HG03378 (cell line): ENCODE measurements at regions not wholly inside any gene's neighbourhood (a gene's known extent, or its start where the extent isn't known, plus 50 kb on each side); places are given as distances from the start of the nearest gene placed in this dataset.
"Not testable (repeated sequence)": the region's sequence is repeated elsewhere in the genome, so short reads cannot be mapped to it uniquely, and the experiment has no call there.

ENCODE experiments used
- ATAC-seq: cut with Tn5 transposase; IDR thresholded peaks from one replicate; pipeline ENCODE4 v1.9.1; 2021; ENCODE audit warnings: mild to moderate bottlenecking, moderate library complexity; ENCODE audit not compliant: unreplicated experiment

GRCh38 chr14:86217523-86217922 lies 687.6 kb downstream of the FLRT2 start:
- ATAC-seq = no peak

- no peak for ATAC-seq
These were observed 673.9 kb downstream of the FLRT2 start for GRCh38 chr14:86203843-86204242.

- no peak for ATAC-seq
These were observed 666.5 kb downstream of the FLRT2 start for GRCh38 chr14:86196471-86196870.

GRCh38 chr14:86193756-86194155 lies 663.8 kb downstream of the FLRT2 start:
- ATAC-seq = no peak

- no peak for ATAC-seq
These were observed 650.0 kb downstream of the FLRT2 start for GRCh38 chr14:86179980-86180379.

- ATAC-seq = no peak
These were observed 638.4 kb downstream of the FLRT2 start for GRCh38 chr14:86168371-86168770.

- ATAC-seq = no peak
These were observed 636.6 kb downstream of the FLRT2 start for GRCh38 chr14:86166541-86166940.

- ATAC-seq = no peak
These were observed 623.5 kb downstream of the FLRT2 start for GRCh38 chr14:86153480-86153879.

GRCh38 chr14:86143248-86143647 lies 613.3 kb downstream of the FLRT2 start:
- no peak for ATAC-seq

- no peak for ATAC-seq
These were observed 612.0 kb downstream of the FLRT2 start for GRCh38 chr14:86141966-86142365.

- no peak for ATAC-seq
These were observed 599.5 kb downstream of the FLRT2 start for GRCh38 chr14:86129426-86129825.

GRCh38 chr14:86124328-86124727 lies 594.4 kb downstream of the FLRT2 start:
- no peak for ATAC-seq

GRCh38 chr14:86115972-86116371 lies 586.0 kb downstream of the FLRT2 start:
- no peak for ATAC-seq

- ATAC-seq = not testable (repeated sequence)
These were observed 580.9 kb downstream of the FLRT2 start for GRCh38 chr14:86110871-86111270.

- no peak for ATAC-seq
These were observed 574.8 kb downstream of the FLRT2 start for GRCh38 chr14:86104691-86105265.

- ATAC-seq = no peak
These were observed 564.6 kb downstream of the FLRT2 start for GRCh38 chr14:86094512-86094911.

- no peak for ATAC-seq
These were observed 561.9 kb downstream of the FLRT2 start for GRCh38 chr14:86091811-86092210.

GRCh38 chr14:86088156-86088555 lies 558.2 kb downstream of the FLRT2 start:
- no peak for ATAC-seq

- ATAC-seq = no peak
These were observed 557.4 kb downstream of the FLRT2 start for GRCh38 chr14:86087377-86087776.

GRCh38 chr14:86086962-86087361 lies 557.0 kb downstream of the FLRT2 start:
- ATAC-seq = no peak

GRCh38 chr14:86084097-86084496 lies 554.2 kb downstream of the FLRT2 start:
- ATAC-seq = no peak

- ATAC-seq = no peak
These were observed 553.7 kb downstream of the FLRT2 start for GRCh38 chr14:86083616-86084015.

- no peak for ATAC-seq
These were observed 542.4 kb downstream of the FLRT2 start for GRCh38 chr14:86072116-86072894.
